Neuron (in vitro differentiated cells): ENCODE measurements at regions not wholly inside any gene's neighbourhood (a gene's known extent, or its start where the extent isn't known, plus 50 kb on each side); places are given as distances from the start of the nearest gene placed in this dataset.

Experiments used
- H2AFZ ChIP-seq: one replicate; pipeline ENCODE4 v1.6.1; 2013; ENCODE audit warnings: low read depth, mild to moderate bottlenecking, inconsistent platforms, low read length, moderate library complexity
- H3K27me3 ChIP-seq: one replicate; pipeline ENCODE4 v1.6.1; 2013; ENCODE audit warnings: low read length; ENCODE audit not compliant: insufficient read depth
- H3K36me3 ChIP-seq: one replicate; pipeline ENCODE4 v1.6.1; 2013; ENCODE audit warnings: low read length; ENCODE audit not compliant: insufficient read depth
- H3K4me1 ChIP-seq: one replicate; pipeline ENCODE4 v1.6.1; 2013; ENCODE audit warnings: low read length; ENCODE audit not compliant: insufficient read depth
- H3K4me3 ChIP-seq: 2 replicates; pipeline ENCODE4 v1.5.1; 2013; ENCODE audit warnings: mild to moderate bottlenecking, low read length, moderate library complexity
- H3K9me3 ChIP-seq: one replicate; pipeline ENCODE4 v1.6.1; 2013; ENCODE audit warnings: low read length

DNA sequence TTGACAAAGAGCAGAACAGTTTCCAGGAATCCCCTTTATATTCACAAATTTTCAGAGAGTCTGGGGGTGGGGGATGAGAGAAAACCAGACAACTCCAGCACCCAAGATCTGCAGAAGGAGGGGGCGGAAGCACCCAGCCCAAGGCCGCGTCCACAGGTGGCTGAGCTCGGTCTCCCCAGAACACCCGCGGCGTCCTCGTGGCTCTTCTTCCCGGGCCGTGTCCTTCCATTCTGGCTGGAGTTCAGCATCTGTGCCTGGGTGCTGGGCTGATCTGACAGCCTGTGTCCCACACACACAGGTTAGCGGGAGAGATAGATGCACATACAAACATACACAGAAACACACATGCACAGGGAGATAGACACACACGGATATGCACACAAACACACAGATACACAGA, 455.8 kb upstream of the SALL3 start:
- Histone ChIP-seq H2AFZ (no peak overlapping the region), H3K27me3 (peaks cover 10% of the 10 kb centered on the region), H3K4me3 (no peak overlapping the region), H3K4me1 (peaks cover 2% of the 10 kb centered on the region), H3K36me3 (no peaks in the 10 kb centered on the region), H3K9me3 (no peaks in the 10 kb centered on the region)

DNA sequence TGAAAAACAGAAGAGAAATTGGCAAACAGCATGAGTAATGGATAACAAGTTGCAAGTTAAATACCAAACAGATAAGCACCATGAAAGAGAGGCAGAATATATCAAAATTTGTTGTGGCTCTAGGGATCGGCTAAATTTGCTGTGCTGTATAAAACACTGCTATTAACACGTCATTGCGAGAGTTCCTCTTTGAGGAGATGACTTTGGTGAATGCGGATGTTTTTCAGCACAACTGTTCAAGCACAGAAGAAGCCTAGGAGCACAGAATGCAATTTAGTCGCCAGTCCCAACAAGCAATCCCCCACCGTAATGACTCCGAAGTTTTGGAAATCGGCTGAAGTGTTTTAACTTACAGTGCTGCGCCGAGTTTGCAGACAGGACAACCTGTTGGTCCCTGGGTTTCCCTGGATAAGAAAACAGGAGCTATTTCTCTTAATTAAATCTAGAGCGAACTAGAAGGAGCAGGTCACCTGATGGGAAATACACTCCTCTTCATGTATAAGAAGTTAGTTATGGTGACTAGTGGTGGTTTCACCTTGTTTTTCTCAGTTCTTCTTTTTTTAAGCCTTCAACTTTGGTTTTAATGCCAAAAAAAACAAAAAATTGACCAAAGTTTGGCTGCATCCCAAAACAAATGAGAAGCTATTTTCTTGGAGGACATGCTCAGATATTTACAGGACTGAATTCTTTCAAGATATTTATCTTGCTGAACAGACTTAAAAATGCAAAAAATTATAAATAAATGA, 454.1 kb upstream of the SALL3 start:
- H3K4me1 ChIP-seq: peaks cover 4% of the 10 kb centered on the region
- no peaks in the 10 kb centered on the region for H3K9me3 ChIP-seq
- H3K36me3 ChIP-seq: no peaks in the 10 kb centered on the region
- peaks cover 16% of the 10 kb centered on the region for H3K27me3 ChIP-seq
- H3K4me3 ChIP-seq: no peak overlapping the region
- no peak overlapping the region for H2AFZ ChIP-seq

DNA sequence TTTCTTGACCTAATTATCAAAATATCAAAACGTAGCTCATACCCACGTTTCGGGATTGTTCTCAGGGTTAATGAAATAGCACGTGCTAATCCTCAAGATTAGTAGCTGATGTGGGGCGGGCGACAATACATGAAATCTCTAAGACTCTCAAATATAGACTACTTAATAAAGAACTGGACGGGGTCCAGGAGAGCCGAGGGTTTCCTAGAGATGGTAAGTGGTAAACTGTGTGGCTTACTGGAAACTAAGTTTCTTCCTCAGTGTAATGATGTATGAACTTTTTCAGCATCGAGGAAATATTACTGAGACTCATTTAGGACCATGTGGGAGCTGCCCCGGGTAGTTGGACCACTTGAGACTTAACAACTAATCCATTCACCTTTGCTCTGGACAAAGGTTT, 453.3 kb upstream of the SALL3 start:
- Histone ChIP-seq H3K4me3 (no peak overlapping the region), H2AFZ (no peak overlapping the region), H3K27me3 (peaks cover 13% of the 10 kb centered on the region), H3K4me1 (peaks cover 4% of the 10 kb centered on the region), H3K36me3 (no peaks in the 10 kb centered on the region), H3K9me3 (no peaks in the 10 kb centered on the region)

DNA sequence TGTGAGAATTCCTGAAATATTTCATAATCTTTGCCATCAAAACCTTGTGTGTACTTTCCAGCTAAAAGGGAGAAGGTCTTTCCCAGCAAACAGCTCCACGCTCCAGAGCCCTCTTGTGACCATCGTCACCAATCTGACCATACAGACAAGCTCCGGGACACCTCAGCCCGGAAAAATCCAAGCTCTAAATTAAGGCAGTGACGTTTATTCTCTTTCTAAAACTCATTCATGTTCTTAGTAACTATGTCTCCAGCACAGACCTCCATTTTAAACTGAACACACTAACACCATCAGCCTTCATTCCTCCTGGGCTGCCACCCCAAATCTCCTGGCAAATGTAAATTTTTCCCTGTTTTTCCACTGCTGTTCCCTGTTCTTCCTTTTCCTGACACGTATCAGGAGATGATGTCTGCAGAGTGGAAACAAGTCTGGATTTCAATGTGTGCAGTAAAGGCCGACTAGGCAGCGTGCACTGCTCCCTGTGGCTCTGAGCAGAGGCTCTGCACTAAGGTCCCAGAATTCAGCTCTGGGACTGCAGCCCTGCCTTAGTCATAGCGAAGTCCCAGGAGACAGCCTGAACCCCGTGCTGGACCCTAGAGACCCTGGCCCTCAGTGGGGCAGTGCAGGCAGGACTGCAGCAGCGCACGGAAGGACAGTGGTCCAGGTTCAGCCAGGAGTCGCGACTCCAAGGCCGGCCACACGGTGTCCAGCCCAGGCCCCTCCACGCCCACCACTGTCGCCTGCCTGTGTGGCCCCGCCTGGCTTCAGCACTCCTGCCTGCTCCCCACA, 452.5 kb upstream of the SALL3 start:
- H3K9me3 ChIP-seq: no peaks in the 10 kb centered on the region
- H3K36me3 ChIP-seq: no peaks in the 10 kb centered on the region
- H3K27me3 ChIP-seq: peaks cover 12% of the 10 kb centered on the region
- H3K4me3 ChIP-seq: no peak overlapping the region
- no peak overlapping the region for H2AFZ ChIP-seq
- peaks cover 4% of the 10 kb centered on the region for H3K4me1 ChIP-seq

DNA sequence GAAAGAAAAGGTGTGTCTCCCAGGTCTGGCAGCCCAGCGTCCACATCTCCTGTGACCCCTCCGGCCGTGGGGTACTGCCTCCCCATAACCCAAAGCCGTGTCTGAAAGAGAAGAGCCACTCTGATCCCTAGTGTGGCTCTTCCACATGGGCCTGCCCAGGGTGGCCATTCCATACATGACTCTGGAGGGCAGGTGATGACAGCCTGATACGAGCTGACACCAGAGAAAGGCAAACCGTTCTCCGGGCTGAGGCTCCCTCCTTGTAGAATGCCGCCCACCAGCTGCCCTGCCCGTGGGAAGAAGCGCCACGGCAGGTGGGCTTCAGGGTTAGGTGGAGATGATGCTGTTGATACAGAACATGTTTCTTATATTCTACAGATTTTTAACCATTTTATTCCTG, 451.6 kb upstream of the SALL3 start:
- no peaks in the 10 kb centered on the region for H3K9me3 ChIP-seq
- H3K36me3 ChIP-seq: no peaks in the 10 kb centered on the region
- H3K4me3 ChIP-seq: no peak overlapping the region
- peaks cover 12% of the 10 kb centered on the region for H3K27me3 ChIP-seq
- no peak overlapping the region for H2AFZ ChIP-seq
- peaks cover 4% of the 10 kb centered on the region for H3K4me1 ChIP-seq

DNA sequence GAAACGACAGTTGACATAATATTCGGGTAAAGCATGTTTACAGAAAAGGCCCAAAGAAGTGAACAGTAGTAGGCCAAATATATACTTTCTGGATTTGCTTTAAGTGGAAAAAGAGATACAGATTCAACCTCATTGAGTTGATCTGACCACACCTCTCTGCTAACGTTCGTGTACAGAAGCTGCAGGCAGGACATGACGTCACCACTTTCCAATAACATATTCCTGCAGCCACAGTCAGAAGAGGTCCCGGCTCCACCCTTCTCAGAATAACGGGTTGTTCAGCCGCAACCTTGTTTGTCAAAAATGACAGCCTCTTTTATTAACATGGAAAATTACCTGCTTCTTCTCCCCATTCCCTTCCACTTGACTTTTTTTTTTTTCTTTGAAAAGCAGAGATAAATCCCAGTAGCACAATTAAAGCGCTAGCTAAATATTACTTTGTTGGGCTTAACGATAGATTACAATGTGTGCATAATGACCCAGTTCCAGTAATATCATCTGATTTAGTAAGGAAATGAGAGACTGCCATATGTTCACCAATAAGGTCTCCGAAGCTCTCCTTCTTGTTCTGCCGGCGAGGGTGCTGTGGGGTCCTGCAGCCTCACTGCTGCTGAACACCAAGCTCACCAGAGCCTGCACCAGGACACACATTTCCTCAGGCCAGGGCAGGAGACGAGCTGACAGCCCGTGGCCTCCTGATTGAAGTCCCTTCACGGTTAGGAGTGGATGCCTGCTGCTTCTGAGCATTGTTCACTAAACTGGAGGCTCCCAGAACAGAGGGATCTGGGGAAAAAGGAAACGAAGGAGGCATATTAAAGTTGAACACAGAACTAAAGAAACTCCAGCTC, 451.0 kb upstream of the SALL3 start:
- no peaks in the 10 kb centered on the region for H3K9me3 ChIP-seq
- H3K4me1 ChIP-seq: peaks cover 4% of the 10 kb centered on the region
- no peaks in the 10 kb centered on the region for H3K36me3 ChIP-seq
- H3K4me3 ChIP-seq: no peak overlapping the region
- peaks cover 12% of the 10 kb centered on the region for H3K27me3 ChIP-seq
- H2AFZ ChIP-seq: no peak overlapping the region

DNA sequence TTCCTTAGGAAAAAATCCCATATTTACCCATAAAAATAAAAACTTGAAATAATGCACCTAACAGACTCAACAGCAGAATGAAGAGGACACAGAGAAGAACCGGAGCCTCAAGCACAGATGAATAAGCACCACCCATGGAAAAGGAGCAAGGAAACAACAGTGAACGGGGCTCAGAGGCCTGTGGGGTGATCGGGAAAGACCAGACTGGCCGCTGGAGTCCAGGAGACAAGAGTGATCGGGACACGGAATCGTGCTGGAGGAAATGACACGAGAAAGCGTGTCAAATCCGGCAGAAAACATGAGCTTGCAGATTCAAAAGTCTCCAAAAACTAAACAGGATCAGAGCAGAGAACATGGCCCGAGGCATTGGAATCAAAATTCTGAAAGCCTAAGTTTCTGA, 448.0 kb upstream of the SALL3 start:
- Histone ChIP-seq H3K36me3 (no peaks in the 10 kb centered on the region), H3K27me3 (peaks cover 11% of the 10 kb centered on the region), H3K4me3 (no peak overlapping the region), H2AFZ (no peak overlapping the region), H3K9me3 (no peaks in the 10 kb centered on the region), H3K4me1 (peaks cover 4% of the 10 kb centered on the region)

DNA sequence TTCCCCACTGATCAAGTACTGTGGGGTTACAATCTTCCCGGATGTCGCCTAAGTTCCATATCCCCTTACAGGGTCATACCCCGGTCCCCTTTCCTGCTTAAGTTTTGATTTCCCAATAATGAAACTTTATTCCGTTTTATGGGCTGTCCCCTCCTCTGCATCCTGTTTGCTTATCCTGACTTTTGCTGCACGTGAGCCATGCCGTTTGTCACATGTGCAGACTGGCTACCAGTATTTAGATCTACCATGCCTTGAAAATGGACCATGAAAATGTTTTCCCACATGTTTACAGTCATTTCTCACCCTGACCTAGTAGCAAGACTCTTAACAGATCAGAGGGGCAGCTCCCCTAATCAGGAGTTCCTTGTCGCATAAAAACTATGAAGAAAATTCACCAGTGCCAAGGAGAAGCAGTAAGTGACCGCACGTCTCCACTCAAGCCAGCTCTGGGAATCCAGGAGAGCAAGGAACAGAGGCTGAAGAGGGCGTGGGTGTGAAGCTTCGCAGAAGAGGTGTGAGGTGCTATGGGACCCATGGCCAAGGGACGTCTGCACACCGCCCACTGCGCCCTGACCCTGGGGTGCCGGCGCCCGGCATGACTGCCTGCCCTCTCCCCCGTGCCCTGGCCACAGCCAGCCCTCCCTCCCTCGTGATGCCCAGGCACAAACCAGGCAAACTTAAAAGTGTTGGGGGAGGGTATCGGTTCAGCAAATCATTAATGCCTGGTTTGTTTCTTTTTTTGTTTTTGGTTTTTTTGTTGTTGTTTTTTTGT, 440.8 kb upstream of the SALL3 start:
- Histone ChIP-seq H3K36me3 (no peaks in the 10 kb centered on the region), H3K4me3 (no peak overlapping the region), H2AFZ (no peak overlapping the region), H3K4me1 (no peaks in the 10 kb centered on the region), H3K9me3 (no peaks in the 10 kb centered on the region), H3K27me3 (no peaks in the 10 kb centered on the region)

DNA sequence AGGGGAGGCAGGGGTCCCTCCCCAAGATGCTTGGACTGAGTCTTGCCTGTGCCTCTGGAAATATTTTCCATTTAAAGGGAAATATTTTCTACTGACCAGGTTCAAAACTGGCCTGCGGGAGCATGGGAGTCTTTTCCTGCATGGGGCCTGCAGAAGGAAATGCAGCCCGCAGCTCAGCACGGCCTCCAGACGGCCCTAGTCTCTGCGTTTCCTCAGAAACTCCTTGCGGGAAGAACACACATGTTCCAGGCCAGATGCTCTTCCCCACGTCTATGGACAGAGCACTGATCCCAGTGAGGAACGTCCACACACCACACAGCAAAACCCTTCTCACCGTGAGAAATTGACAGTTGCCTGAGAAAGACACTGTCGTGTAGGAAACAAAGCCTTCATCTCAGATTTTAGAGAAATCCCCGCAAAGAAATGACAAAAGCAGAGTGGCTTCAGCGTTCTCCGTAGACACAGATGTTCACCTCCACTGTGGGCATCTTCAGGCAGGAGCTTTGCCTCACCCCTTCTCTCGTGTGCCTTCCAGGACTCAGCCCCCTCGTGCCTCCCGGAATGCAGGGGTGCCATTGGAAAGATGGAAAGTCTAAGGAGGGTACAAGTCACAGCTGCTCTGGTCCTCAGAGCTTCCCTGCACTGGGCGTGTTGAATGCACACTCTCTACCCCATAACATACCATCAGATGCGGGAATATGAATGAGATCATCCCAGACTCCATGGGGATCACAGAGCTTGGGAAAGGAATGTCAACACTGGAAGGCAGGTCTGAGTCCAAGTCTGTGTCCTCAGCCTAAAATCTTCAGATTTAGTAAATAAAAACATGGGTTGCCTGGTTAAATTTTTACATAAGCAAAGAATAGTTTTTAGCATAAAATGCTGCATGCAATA, 438.7 kb upstream of the SALL3 start:
- H2AFZ ChIP-seq: no peak overlapping the region
- H3K36me3 ChIP-seq: no peaks in the 10 kb centered on the region
- no peaks in the 10 kb centered on the region for H3K9me3 ChIP-seq
- H3K4me3 ChIP-seq: no peak overlapping the region
- no peaks in the 10 kb centered on the region for H3K27me3 ChIP-seq
- no peaks in the 10 kb centered on the region for H3K4me1 ChIP-seq

DNA sequence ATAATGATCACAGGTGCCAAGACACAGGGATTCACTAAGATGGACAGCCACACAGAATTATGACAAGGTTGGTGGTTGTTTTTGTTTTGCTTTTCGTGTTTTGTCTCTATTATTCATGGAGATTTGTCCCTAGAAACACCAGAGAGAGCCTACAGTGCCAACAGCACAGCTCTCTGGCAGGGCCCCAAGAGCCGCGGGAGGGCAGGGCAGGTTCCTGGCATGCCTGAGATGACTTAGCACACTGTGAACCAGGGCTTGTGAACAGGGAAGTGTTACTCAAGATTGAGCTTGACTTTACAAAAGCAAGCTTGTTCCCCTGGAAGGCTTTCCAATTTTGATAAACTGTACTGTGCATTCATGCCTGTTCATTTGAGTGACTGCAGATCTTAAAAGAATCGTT, 437.4 kb upstream of the SALL3 start:
- Histone ChIP-seq H3K27me3 (no peaks in the 10 kb centered on the region), H3K36me3 (no peaks in the 10 kb centered on the region), H3K9me3 (no peaks in the 10 kb centered on the region), H3K4me3 (no peak overlapping the region), H2AFZ (no peak overlapping the region), H3K4me1 (no peaks in the 10 kb centered on the region)

DNA sequence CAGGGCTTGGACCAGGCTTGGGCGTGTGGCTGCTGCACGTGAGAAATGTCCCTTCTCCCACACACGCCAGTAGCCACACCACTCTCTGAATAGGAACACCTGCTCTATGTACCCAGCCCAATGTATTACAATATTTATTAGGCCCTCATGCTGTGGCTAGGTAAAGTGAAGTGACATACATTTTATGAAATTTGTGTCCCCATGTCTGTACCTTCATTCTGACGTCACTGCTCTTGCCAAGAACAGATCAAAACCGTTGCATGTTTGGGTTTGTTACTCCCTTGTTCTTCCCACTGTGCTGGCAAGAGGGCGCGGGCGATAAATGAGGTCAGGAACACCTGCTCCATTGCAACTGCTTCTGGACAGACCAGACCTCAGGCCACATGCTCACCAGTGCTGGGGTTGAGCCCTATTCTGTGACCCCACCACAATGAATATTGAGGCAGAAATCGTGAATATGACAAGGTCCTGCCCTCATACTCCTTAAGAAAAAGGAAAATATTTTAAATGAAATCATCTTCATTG, 436.4 kb upstream of the SALL3 start:
- Histone ChIP-seq H3K4me1 (no peaks in the 10 kb centered on the region), H3K9me3 (no peaks in the 10 kb centered on the region), H3K27me3 (no peaks in the 10 kb centered on the region), H3K36me3 (no peaks in the 10 kb centered on the region), H2AFZ (no peak overlapping the region), H3K4me3 (no peak overlapping the region)

DNA sequence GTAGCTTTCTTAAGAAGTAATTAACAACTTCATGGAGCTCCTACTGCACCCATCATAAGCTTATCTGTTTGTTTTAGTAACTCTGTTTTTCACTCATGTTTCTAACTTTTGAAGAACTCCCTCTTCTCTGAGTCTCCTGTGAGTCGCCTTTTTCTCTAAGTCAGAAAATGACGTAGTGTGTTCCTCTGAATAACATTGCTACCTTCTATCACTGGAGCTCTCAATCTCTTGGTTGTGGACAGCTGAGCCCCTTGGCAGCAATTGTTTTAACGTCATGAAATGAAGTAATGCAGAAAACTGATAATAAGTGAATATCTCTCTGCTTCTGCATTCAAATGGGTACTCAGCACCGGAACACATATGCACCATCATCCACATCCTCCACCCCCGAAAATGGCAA, 433.3 kb upstream of the SALL3 start:
- Histone ChIP-seq H3K4me3 (no peak overlapping the region), H3K4me1 (no peaks in the 10 kb centered on the region), H2AFZ (no peak overlapping the region), H3K27me3 (no peaks in the 10 kb centered on the region), H3K9me3 (no peaks in the 10 kb centered on the region), H3K36me3 (no peaks in the 10 kb centered on the region)
